ENCODE measurements at regions not wholly inside any gene's neighbourhood (a gene's known extent, or its start where the extent isn't known, plus 50 kb on each side); places are given as distances from the start of the nearest gene placed in this dataset.

DNA sequence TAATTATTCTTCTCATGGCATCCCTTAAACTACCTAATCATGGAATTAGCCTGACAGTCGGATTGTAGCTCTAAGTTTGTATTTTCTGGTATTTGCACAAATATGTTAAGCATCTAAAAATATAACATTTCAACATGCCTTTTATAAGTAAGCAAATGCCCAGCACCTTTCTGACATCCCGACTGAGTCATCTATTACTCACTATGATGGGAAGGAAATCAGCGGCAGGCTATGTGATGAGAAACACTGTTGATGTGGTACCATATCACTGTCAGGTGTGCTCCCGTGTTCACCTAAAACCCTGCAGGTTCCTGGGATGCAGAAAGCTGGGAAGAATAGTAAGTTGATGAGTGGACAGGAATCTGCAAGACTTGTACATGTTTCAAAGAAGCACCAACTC is 367.8 kb upstream of the IL12A start:
- peak; percentile 65 for DNase-seq (ENCODE audit: low spot score)

DNA sequence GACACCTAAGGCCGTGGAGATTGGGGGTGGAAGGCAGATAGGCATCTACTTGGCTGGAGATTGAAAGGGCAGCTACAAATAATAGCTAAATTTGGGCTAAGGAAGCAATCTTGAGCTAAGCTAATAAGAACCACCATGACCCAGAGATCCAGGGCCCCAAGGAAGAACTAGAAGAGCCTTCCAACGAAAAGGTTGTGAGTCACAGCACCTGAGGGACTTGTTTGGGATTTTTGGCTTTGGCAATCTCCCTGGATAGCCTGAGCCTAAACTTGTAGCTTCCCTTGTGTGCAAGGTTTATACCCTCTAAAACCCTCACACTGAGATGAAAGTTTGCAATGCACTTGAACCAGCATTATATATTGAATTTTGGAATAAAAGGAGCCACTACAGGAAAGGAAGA is 364.0 kb upstream of the IL12A start:
- no peak for DNase-seq (ENCODE audit: low spot score)

DNA sequence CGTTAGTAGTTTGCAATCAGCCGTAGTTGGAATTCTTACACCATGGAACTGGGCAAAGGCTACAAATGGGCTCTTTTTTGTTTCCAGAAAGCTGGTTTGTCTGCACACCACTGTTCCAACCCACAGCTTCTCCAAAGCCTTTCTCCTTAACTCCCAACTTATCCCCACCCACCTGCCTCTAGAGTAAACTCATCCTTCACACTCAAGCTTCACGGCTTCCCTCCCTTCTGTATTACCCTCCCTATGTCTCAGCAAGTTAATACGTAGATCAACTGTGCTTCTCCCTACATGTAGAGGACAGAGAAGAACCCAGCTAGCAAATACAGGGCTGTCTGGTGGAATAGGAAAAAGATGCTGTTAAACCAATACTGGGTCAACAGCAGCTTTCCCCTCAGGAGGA is 363.0 kb upstream of the IL12A start:
- DNase-seq (ENCODE audit: low spot score), result no peak

DNA sequence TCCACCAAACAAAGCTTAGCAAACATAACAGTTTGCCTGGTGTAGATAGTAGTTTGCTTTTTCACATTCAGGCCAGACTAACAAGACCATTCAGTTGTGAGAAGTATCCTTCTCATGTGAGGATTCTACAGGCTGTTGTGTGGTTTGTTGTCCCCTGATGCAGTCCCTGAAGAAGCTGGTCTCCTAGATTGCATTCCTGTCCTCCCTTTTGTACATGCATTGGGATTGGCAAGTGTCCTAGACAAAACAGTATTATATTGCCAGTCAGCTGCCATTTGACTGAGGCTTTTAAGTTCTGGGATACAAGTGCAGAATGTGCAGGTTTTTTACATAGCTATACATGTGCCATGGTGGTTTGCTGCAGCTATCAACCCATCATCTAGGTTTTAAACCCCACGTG is 362.0 kb upstream of the IL12A start:
- DNase-seq (ENCODE audit: low spot score), result no peak

DNA sequence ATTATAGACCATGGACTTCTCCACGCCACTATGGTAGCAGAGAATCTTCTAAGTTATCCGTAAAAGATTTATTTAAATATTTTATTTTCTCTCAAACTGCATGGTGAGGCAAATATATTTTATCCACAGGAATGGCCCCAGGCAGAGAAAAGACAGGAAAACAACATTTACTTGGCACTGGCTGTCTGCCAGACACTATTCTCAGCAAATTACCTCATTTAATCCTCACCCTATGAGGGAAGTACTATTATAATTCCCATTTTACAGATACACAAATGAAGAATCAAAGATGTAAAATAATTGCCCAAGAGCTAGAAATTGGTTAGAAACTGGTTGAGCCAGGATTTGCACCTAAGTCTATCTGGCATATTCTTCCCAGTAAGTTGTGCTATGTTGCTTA is 361.4 kb upstream of the IL12A start:
- DNase-seq (ENCODE audit: low spot score), result no peak

DNA sequence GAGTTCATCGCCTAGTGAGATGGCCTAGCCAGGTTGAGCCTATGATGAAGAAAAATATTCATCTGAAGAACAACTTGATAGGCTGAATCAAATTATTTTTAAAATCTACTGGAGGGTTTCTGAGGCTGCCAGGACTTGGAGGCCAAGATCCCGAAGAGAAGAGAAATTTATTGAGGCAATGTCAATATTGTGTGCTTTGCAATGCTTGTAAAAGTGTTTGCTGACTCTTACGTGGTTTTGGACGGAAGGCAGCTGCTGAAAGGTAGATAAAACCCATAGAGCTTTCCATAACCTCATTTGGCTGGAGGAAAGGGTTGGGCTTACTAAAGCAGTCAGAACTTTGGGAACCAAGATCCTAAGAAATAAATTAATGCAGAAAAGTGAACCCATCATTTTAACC is 361.0 kb upstream of the IL12A start:
- DNase-seq (ENCODE audit: low spot score), result no peak

DNA sequence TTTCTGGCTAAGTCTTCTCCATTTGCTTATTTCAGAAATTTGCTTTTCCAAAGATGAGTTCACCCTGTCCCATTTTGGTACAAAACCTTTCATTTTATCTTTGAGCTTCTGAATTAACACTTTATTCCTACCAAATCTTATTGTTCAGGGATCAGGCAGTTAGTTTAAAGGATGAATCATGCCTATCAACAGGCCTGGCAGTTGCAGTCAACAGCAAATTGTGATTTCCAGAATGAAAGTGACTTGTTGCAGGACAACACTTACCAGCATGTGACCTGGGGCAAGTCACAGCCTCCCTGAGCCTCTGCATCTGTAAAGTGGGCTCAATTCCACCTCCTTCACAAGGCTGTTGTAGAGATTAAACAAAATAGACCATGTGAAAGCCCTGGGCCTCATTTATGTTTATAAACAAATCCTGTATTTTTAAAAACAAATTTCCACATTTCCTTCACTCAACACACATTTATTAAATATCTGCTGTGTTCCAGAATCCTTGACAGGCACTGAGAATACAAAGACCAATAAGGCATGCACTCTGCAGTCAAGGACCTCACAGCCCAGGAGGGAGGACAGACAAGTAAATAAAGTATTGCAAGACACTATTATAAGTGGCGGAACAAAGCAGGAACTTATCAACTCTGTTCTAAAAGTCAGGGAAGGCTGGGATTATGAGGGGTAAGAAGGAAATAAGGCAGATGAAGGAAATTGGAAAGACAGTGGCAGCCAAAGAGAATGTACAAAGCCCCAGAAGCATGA is 359.1 kb upstream of the IL12A start:
- no peak for DNase-seq (ENCODE audit: low spot score)

DNA sequence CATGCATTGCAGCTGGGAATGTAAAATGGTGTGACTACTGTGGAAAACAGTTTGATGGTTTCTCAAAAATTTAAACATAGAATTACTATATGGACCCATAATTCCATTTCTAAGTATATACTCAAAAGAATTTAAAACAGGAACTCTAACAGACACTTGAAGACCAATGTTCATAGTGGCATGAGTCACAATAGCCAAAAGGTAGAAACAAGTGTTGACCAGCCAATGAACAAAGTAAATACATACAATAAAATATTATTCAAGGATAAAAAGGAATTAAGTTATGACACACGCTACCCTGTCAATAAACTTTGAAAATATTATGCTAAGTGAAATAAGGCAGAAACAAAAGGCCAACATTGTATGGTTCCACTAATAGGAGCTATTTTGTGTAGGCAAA is 357.4 kb upstream of the IL12A start:
- no peak for DNase-seq (ENCODE audit: low spot score)

DNA sequence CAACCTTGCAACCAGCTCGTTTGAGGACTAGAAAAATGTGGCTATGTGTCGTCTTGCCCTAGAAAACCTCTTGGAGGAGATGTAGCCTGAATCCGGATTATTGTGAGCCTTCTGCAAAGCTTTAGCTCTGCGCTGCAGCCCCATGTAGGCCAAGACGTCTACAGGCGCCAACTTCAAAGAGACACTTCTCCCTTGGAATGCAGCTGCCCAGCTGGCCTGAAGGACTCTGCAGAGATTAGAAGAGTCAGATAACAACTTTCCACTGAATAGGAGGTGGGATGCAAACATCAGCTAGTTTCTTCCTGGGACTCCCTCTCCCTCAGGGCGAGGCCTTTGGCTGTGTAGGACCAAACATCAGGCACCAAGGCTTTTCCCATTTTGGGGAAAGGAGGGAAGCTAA is 356.5 kb upstream of the IL12A start:
- no peak for DNase-seq (ENCODE audit: low spot score)

DNA sequence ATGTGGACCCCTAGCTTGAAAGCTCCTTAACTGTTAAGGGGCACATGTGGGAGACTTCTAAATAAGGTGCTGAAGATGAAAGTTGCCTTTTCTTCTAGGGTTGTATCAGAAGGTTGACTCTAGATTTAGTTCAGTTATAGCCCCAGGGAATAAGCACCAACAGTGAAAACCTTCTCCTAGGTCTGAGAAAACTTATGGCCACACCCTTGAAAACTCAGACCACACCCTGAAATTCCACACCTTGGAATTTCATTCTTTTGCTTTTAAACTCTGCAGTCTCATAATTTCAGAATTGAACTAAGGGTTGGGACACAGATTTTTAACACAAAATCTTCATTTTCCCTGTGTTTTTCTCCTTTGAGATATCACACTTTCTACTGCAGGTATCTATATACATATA is 355.8 kb upstream of the IL12A start:
- DNase-seq (ENCODE audit: low spot score), result no peak

DNA sequence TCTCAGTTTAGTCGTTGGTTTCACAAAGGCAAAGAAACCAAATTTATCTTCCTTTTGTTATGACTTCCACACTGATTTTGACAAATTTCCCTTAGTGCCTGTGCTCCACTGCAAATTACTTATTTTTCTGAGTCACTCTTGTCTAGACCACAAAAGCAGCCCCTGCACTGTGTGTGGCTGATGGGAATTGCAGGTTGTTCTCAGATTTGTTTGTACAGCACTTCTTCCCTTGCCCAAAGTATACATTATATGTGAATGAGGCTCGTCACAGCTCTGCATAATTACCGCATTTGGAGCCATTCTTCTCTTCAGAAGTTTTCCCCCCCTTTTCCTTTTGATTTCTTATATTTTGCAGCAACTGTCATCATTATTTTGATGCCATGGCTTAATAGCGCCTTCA is 354.2 kb upstream of the IL12A start:
- DNase-seq (ENCODE audit: low spot score), result no peak

DNA sequence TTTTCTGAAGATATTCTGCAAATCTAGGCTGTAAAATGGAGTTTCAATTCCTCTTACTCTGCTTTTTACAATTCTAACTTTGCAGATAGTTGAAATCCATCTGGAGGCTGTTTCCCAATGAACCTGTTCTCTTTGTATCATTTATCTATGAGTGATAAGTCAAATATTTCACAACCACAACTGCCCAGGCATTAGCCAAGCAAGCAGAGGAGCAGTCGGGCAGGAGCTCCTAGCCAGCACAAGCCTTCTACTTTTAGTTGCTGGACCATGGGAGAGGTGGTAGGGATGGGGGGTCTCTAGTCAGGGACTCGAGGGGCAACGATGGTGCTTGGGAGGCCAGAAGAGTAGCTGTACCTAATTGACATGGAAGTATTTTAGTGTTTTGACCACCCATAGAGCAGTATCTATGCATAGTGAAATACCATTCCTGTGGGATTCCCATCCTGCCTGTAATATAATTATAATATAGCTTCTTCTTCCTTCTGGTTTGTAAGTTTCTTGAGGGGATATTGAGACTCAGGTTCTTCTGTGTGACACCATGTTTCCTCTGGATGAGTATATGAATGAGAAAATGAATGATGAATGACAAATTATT is 353.5 kb upstream of the IL12A start:
- no peak for DNase-seq (ENCODE audit: low spot score)

DNA sequence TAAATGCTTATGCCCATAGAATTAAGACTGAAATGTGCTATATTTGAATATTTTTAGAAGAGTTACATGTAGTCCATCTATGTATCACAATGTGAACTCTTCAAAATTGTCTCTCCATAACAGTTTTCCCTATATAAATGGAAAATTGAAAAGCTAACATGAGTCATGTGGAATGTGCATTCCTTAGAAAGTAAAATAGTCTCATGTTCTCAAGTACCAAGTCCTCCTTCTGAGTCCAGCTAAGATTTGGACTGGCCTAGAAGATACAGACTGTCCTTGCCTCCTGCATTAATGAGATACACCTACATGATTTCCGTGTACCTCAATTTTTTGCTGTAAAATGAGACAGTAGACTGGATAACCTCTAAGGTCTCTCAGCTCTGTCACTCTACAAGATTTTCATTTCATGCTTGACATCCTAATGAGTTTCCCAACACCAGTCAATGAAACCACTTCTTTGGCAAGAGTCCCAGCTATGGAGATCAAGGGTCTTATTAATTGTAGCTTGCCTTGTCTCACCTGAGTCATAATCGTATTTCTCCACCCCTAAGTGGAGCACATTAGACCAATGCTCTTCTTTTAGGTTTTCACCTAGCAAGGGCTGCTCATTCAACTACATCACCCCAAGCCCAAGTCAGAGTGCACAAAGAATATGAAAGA is 350.6 kb upstream of the IL12A start:
- DNase-seq (ENCODE audit: low spot score), result no peak

DNA sequence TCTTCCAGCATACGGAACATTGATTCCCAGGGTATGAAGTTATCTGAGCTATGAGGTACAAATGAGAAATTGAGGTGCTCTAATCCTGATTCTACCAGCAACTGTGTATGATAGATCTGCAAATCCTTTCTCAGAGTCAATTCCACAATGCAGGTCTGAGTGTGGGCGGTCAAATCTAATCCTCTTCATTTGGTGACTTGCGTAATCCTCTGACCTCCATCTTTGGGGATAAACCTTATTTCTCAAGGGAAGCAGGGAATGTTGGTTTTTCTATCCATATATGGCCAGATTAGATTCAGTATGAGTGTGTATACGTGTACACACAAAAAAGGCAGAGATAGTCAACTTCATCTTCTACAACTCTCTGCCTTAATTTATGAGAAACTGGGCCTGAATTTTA is 348.4 kb upstream of the IL12A start:
- DNase-seq (ENCODE audit: low spot score), result no peak

DNA sequence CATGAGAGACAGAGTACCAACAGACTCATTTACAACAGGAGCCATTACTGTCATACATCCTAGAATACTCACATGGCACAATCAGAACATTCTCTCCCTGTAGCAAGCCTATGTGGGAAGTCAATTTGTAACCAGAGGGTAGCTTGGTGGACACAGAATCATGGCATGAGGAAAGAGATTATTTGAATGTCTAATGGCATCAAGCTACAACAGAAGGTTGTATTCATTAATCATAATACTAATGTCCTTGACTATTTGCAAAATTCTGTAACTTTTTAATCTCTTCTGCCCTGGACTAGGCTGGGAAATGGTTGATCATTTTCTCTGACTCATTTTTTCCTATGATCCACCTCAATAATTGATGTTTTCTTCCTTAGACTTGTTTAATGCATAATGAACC is 345.2 kb upstream of the IL12A start:
- DNase-seq (ENCODE audit: low spot score), result no peak

DNA sequence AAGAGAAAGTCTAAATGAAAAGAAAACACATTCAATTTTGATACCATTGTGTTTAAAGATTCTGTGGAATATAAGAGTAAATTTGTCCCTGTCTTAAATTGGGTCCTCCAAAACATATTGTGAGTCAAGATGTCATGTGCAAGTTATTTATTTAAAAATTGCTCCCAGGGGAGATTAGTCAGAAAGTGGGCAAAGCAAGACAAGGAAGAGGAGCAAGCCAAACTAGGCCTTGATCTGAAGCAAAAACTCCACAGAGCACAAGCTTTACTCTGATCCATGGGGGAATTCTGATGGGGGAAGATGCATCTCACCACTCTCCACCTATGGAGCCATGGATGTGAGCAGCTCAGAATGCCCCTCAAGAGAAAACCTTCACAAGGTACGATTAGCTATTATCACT is 342.8 kb upstream of the IL12A start:
- DNase-seq (ENCODE audit: low spot score), result no peak

DNA sequence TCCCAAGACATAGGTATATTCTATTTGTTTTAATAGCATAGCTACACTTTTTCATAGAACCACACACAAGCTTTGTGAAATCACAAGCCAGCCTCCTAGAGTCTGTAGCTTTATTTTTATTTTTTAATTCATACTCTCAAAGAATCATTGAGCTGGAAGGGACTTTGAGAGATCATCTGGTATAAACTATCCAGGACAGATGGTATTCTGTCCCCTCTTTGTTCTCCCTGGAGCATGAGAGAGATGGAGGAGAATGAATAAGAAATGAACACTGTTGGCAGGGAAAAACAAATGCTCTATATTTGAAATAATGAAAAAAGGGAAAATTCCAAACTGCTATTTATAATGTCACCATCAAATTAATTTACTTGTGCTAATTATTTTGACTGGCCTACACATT is 338.7 kb upstream of the IL12A start:
- DNase-seq (ENCODE audit: low spot score), result no peak

DNA sequence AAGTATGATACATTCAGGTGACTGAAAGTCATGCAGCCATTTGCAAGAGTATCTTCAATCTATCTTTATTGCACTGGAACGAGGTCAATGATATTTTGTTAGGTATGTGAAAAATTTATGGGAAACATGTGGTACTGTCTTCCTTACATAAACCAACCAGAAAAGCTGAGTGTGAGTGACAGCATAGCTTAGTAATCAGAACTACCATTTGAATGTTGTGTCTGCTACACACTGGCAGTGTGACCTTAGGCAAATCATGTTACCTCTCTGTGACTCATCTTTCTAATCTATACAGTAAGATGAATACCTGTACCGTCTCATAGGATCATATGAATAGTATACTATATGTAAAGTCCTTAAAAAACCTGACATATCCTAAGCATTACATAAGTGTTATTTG is 337.9 kb upstream of the IL12A start:
- DNase-seq (ENCODE audit: low spot score), result no peak

DNA sequence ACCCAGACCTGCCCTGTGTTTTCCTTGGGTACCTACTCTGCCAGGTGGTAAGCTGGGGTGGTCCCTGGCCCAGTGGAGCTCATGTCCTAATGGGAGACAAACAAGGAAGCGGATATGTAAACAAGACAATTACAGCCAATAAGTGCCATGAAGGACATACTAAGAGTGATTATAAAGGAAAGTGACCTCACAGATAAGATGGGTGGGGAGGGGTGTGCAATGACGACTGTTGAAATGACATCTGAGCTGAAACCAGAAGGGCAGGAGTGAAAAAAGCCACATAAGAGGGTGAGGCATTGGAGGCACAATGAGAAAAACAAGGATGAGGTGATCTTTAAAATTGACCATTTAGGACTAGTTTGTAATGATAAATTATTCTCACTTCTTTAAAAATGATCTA is 336.2 kb upstream of the IL12A start:
- no peak for DNase-seq (ENCODE audit: low spot score)

DNA sequence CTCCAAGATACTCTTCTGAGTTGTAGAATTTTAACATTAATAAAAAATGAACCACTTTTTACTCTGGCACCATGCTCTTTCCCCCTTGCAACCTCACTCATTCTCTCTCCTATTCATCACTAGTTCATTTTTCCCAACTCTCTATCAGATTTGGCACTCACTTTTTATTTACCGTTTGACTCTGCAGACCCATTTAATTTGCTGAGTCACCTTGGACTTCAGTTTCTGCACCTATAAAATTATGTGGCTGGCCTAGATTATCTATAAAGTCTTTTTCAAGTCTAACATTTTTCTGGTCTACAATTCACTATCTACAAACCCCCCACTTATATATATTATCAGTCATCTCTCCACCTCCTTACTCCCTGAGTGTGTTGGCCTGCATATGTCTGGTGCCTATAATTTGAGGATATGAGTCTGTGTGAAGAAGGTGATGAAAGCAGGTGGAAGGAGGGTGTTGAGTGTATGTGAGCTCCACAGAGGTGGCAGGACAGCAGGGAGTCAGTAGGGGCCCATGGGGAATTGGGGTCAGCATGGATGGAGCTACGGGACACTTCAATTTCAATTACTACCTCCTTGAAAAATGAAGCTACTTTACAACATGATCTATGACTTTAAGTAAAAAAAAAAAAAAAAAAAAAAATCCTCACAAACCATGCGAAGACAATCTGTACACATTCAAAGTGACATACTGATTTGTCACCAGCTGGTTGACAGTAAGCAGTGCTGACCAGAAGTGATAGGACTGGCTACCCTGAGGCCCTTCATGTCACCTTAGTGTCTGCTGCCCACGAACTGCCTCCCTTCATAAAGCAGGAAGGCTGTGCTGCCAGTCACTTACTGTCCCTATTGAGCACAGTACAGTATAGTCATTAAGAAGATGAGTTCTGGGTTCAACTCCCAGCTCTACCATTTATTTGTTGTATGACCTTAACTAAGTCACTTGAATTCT is 334.2 kb upstream of the IL12A start:
- no peak for DNase-seq (ENCODE audit: low spot score)

DNA sequence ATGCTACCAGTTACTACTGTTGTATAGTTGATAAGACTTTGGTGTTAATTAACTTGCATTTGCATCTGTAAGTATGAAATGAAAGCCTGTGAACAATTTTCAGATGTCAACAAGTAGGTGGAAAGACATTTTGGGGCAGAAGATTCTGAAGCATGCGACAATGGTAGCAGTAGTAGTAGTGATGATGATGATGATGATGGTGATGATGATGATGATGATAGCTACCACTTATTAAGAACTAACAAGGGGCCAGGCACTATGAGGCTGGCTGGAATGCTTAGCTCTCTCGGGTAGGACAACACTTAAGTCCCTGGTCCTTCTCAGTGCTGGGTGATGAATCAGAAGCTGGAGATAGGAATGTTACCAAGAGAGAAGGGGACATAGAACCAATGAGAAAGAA is 333.4 kb upstream of the IL12A start:
- DNase-seq (ENCODE audit: low spot score), result no peak

DNA sequence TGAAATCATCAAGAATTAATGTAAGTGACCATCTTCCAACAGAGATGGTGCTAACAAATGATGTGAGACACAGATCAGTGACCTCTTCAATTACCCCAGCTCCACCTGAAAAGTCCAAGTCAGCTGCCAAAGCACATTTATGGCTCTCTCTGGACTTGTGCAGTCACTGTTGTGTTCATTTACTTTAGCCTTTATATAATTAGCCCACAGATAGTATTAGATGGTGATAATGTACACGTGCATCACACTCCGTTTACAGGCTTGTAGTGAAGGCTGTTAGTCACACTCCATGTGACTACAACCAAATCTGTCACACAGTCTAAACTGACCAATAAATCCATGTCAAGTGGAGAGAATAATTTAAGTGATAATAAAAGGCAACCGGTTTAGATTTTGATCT is 331.5 kb upstream of the IL12A start:
- no peak for DNase-seq (ENCODE audit: low spot score)

DNA sequence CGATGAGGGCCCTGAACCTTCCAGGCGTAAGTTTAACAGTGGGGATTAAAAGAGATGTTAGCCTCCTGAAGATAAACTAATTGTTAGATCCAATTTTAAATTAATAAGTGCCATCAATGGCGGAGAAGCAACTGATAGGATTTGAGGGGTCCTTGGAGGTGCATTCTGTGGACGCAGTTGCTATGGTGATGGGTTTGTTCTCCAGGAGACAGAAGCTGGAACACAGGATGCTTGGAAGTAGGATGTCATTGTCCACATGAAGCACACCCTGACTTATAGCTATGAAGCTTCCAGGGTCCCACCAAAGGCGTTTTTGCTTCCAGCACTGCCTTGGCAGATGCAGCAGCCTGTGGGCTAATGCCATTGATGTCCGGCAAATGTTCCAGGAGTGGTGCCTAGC is 331.0 kb upstream of the IL12A start:
- no peak for DNase-seq (ENCODE audit: low spot score)
